ENCODE measurements at regions not wholly inside any gene's neighbourhood (a gene's known extent, or its start where the extent isn't known, plus 50 kb on each side); places are given as distances from the start of the nearest gene placed in this dataset.

- CTCF ChIA-PET (ENCODE audit: partially characterized antibody) = interaction anchor here (1.5 kb wide), 1 partner anchor 21 kb away, joined by 3 read pairs; no protein-coding TSS in a partner anchor
Measured at GRCh38 chr5:85069659-85070640, 685.3 kb upstream of the EDIL3 start.

More at GRCh38 chr5:85069659-85070640, 685.3 kb upstream of the EDIL3 start:
- 50% methylated on average over 8 of the region's 8 CpGs; no CpG with 5 or more reads in 1 of the 2 experiments for WGBS, 2 experiments (ENCODE audit: extremely low coverage in 1 of 2, insufficient coverage in 1 of 2, insufficient read length in 1 of 2, insufficient replicate concordance in 2 of 2, low coverage in 1 of 2, low lambda C conversion rate in 2 of 2, missing lambda C conversion rate in 1 of 2)
- no peak overlapping the region for H3K4me3 ChIP-seq (ENCODE audit: extremely low read depth in 1 of 4, insufficient read depth in 2 of 4, low read depth in 3 of 4, low read length in 4 of 4)
- H2AFZ ChIP-seq (ENCODE audit: low read length) = peak overlapping the region; percentile 11; the same call in 1 of the 2 replicates
- no peaks in the 10 kb centered on the region for H3K23me2 ChIP-seq (ENCODE audit: low read depth, low read length)
- H2BK5ac ChIP-seq (ENCODE audit: low read depth, low read length) = no peak overlapping the region
- no peak overlapping the region for H2BK15ac ChIP-seq (ENCODE audit: low read length)
- H4K8ac ChIP-seq (ENCODE audit: extremely low read depth, insufficient read depth, low read length) = no peak overlapping the region
- H3K79me1 ChIP-seq (ENCODE audit: low read depth, low read length) = no peaks in the 10 kb centered on the region
- no peaks in the 10 kb centered on the region for H3K9me3 ChIP-seq (ENCODE audit: insufficient read depth in 2 of 2, low read depth in 1 of 2, low read length in 1 of 2)
- FAIRE-seq = no peak
- POLR2A ChIA-PET (ENCODE audit: partially characterized antibody) = no interaction called here
- H2BK12ac ChIP-seq (ENCODE audit: low read depth, low read length) = peak overlapping the region; percentile 55; the same call in 1 of the 2 replicates
- H3K36me3 ChIP-seq (ENCODE audit: control insufficient read depth in 2 of 4, insufficient read depth in 4 of 4, low read length in 3 of 4) = no peaks in the 10 kb centered on the region
- no peak overlapping the region for H3K56ac ChIP-seq (replicated peaks; ENCODE audit: insufficient read length, low read depth, low read length)
- no peak for TF ChIP-seq TBP (IDR thresholded peaks at IDR 0.05; ENCODE audit: low read depth, low read length)
- no peak for TF ChIP-seq MAFK (IDR thresholded peaks at IDR 0.05; ENCODE audit: low read depth, low read length)
- TF ChIP-seq MAX (IDR thresholded peaks at IDR 0.05) = 0 out of 2 replicates have a peak, but pooled peaks have one; percentile 14
- H3K4ac ChIP-seq (replicated peaks; ENCODE audit: insufficient read length, low read depth, low read length) = no peak overlapping the region
- H4K20me1 ChIP-seq (replicated peaks in 1 of 2; ENCODE audit: control insufficient read depth in 1 of 2, insufficient read depth in 2 of 2, low read length in 2 of 2) = no peaks in the 10 kb centered on the region
- H2BK20ac ChIP-seq (ENCODE audit: low read length) = no peak overlapping the region
- H3K9ac ChIP-seq (replicated peaks in 1 of 4; ENCODE audit: extremely low read depth in 1 of 4, low read depth in 3 of 4, low read length in 3 of 4) = no peak overlapping the region
- no peak overlapping the region for H3K23ac ChIP-seq (ENCODE audit: insufficient read length)
- no peaks in the 10 kb centered on the region for H3K79me2 ChIP-seq (ENCODE audit: control insufficient read depth in 1 of 2, insufficient read depth in 2 of 2, low read length in 2 of 2)
- no peak overlapping the region for H4K5ac ChIP-seq (ENCODE audit: insufficient read length, low read depth, low read length)
- H3K27ac ChIP-seq (ENCODE audit: low read depth, low read length) = no peak overlapping the region
- no peak overlapping the region for H4K91ac ChIP-seq (replicated peaks; ENCODE audit: insufficient read length, low read length)
- no peak overlapping the region for H2BK120ac ChIP-seq (replicated peaks; ENCODE audit: low read depth, low read length)
- H3K18ac ChIP-seq (ENCODE audit: extremely low read depth, low read length) = 0 out of 2 replicates have a peak overlapping the region, but pooled peaks have one; percentile 39
- no peak overlapping the region for H2AK5ac ChIP-seq (ENCODE audit: low read depth, low read length)
- no peak overlapping the region for H3K14ac ChIP-seq (ENCODE audit: insufficient read length)
- no peaks in the 10 kb centered on the region for H3K27me3 ChIP-seq (replicated peaks in 1 of 4; ENCODE audit: control insufficient read depth in 3 of 4, extremely low read depth in 1 of 4, insufficient read depth in 3 of 4, low read length in 3 of 4)
- peak in 1 of 2 experiments; percentile 52 for DNase-seq (ENCODE audit: low read depth in 1 of 2, low spot score in 2 of 2)
- H3K4me1 ChIP-seq (replicated peaks in 1 of 4; ENCODE audit: control insufficient read depth in 3 of 4, insufficient read depth in 4 of 4, low read length in 3 of 4) = peaks cover 3 to 5% (median 4%) of the 10 kb centered on the region in 4 experiments; a peak in 4 of 7 replicates
- peak overlapping the region; percentile 11 to 23; a peak in 1 of 4 replicates for H3K4me2 ChIP-seq (ENCODE audit: insufficient read depth in 1 of 2, low read depth in 2 of 2, low read length in 2 of 2)

Measured in H1 (cell line).